K562 (cell line): ENCODE measurements at regions not wholly inside any gene's neighbourhood (a gene's known extent, or its start where the extent isn't known, plus 50 kb on each side); places are given as distances from the start of the nearest gene placed in this dataset.

Experiments
- BRF2 ChIP-seq: IDR thresholded peaks from 3 replicates; pipeline ENCODE4 v1.6.1; 2011; ENCODE audit warnings: borderline replicate concordance, mild to moderate bottlenecking; ENCODE audit not compliant: insufficient read length, insufficient read depth
- CBFA2T3 ChIP-seq: fragments of 450-650 bp; IDR thresholded peaks from 2 replicates; pipeline ENCODE4 v1.6.1; 2017
- CBFB ChIP-seq: sonication (generic); formaldehyde crosslinking; IDR thresholded peaks from 2 replicates; pipeline ENCODE4 v1.4.0; 2020; ENCODE audit warnings: mild to moderate bottlenecking, missing genetic modification reagents
- FOXM1 ChIP-seq, 2 experiments: fragments of 450-650 bp in 1 of 2; sonication (generic) in 1 of 2; formaldehyde crosslinking in 1 of 2; IDR thresholded peaks; 2 replicates each; pipeline versions ENCODE4 v1.6.1 to v1.9.0; 2017 to 2022; ENCODE audit warnings: low read depth in 2 of 2, mild to moderate bottlenecking in 2 of 2, missing genetic modification reagents in 1 of 2, moderate library complexity in 1 of 2
- NCOR1 ChIP-seq: fragments of 450-650 bp; IDR thresholded peaks from 2 replicates; pipeline ENCODE4 v1.6.1; 2016; ENCODE audit warnings: mild to moderate bottlenecking, moderate library complexity
- NR2C1 ChIP-seq, 2 experiments: fragments of 450-650 bp; IDR thresholded peaks; 2 replicates each; pipeline ENCODE4 v1.6.1; 2017; ENCODE audit warnings: mild to moderate bottlenecking in 2 of 2, antibody characterized with exemption in 1 of 2, inconsistent platforms in 1 of 2, missing compliant biosample characterization in 1 of 2, missing genetic modification characterization in 1 of 2
- NR2C2 ChIP-seq, 2 experiments: fragments of 200-800 bp in 1 of 2; sonication (Bioruptor generic) in 1 of 2; sonication (generic) in 1 of 2; formaldehyde crosslinking in 1 of 2; IDR thresholded peaks; 2 replicates each; pipeline versions ENCODE4 v1.6.1 to v1.8.0; 2016 to 2022; ENCODE audit warnings: mild to moderate bottlenecking in 1 of 2, missing compliant biosample characterization in 1 of 2, missing genetic modification characterization in 1 of 2, missing genetic modification reagents in 1 of 2
- PATZ1 ChIP-seq: fragments of 250-450 bp; sonication (Bioruptor Pico); IDR thresholded peaks from 2 replicates; pipeline ENCODE4 v1.5.0; 2020; ENCODE audit warnings: mild to moderate bottlenecking, borderline replicate concordance
- SMARCB1 ChIP-seq: IDR thresholded peaks from 2 replicates; pipeline ENCODE4 v1.6.1; 2011; ENCODE audit warnings: improper control_type of control experiment, low read depth; ENCODE audit not compliant: insufficient read length
- TRIM25 ChIP-seq: fragments of 450-650 bp; IDR thresholded peaks from 2 replicates; pipeline ENCODE4 v1.7.0; 2016; ENCODE audit warnings: borderline replicate concordance
- ZNF318 ChIP-seq, 2 experiments: fragments of 450-650 bp; IDR thresholded peaks; 2 replicates each; pipeline ENCODE4 v1.6.1; 2016; ENCODE audit warnings: mild to moderate bottlenecking in 2 of 2, borderline replicate concordance in 1 of 2, low read depth in 1 of 2, moderate library complexity in 1 of 2

GRCh38 chr1:229717786-229718576, 91.9 kb downstream of the URB2 start (continued):
- TF ChIP-seq BRF2 (no peak), ZNF318 (IDR thresholded peaks at IDR 0.05; ENCODE audit: borderline replicate concordance in 1 of 2, low read depth in 1 of 2) (no peak), NCOR1 (no peak), NR2C2 (CRISPR knock-in tag; IDR thresholded peaks at IDR 0.05) (no peak), NR2C2 (tag; IDR thresholded peaks at IDR 0.05) (0 out of 2 replicates have a peak, but pooled peaks have one; percentile 35), CBFA2T3 (no peak), PATZ1 (CRISPR knock-in tag) (no peak), FOXM1 (IDR thresholded peaks at IDR 0.05; ENCODE audit: low read depth) (peak; percentile 33; the same call in 1 of the 2 replicates), FOXM1 (CRISPR knock-in tag; IDR thresholded peaks at IDR 0.05; ENCODE audit: low read depth) (no peak), CBFB (CRISPR knock-in tag) (no peak), SMARCB1 (no peak), TRIM25 (no peak), NR2C1 (IDR thresholded peaks at IDR 0.05) (0 out of 2 replicates have a peak, but pooled peaks have one; percentile 28), NR2C1 (tag; IDR thresholded peaks at IDR 0.05) (no peak)
